Activated CD8-positive, alpha-beta T cell treated with anti-CD3 and anti-CD28 coated beads for 36 hours (primary cell): ENCODE measurements at regions not wholly inside any gene's neighbourhood (a gene's known extent, or its start where the extent isn't known, plus 50 kb on each side); places are given as distances from the start of the nearest gene placed in this dataset.

Experiments
- ATAC-seq: fragments of 200-7000 bp; cut with Tn5 transposase; one replicate; pipeline ENCODE4 v1.10.0; 2021; ENCODE audit warnings: mild to moderate bottlenecking, moderate library complexity
- CTCF ChIA-PET: fragments of 350-600 bp; sonication (Branson Sonifier 250); formaldehyde crosslinking; loops from one replicate; lab custom pipeline; 2021; ENCODE audit warnings: antibody characterized with exemption; lab: Charles Lee
- POLR2A ChIA-PET: fragments of 350-600 bp; sonication (Branson Sonifier 250); formaldehyde crosslinking; loops from one replicate; lab custom pipeline; 2021; ENCODE audit warnings: antibody characterized with exemption; lab: Charles Lee
- DNase-seq: peaks from one replicate; pipeline ENCODE4 v3.0.0-alpha.2; 2020
- H3K27ac Mint-ChIP-seq: one replicate; pipeline ENCODE4 v1.8.0; 2021; ENCODE audit warnings: mild to moderate bottlenecking, mixed read lengths
- H3K27me3 Mint-ChIP-seq: one replicate; pipeline ENCODE4 v1.8.0; 2021; ENCODE audit warnings: mixed read lengths
- H3K36me3 Mint-ChIP-seq: one replicate; pipeline ENCODE4 v1.8.0; 2021; ENCODE audit warnings: low read depth, mixed read lengths
- H3K4me1 Mint-ChIP-seq: one replicate; pipeline ENCODE4 v1.8.0; 2021; ENCODE audit warnings: low read depth, mixed read lengths
- H3K4me3 Mint-ChIP-seq: one replicate; pipeline ENCODE4 v1.8.0; 2021; ENCODE audit warnings: mild to moderate bottlenecking, moderate library complexity, mixed read lengths
- H3K9me3 Mint-ChIP-seq: one replicate; pipeline ENCODE4 v1.8.0; 2021; ENCODE audit warnings: mixed read lengths
- CTCF ChIP-seq: fragments of 200-600 bp; IDR thresholded peaks from one replicate; pipeline ENCODE4 v1.8.0; 2022; ENCODE audit warnings: antibody characterized with exemption, mild to moderate bottlenecking
- intact Hi-C: fragments of 100-400 bp; cut with micrococcal nuclease; formaldehyde crosslinking; loops from one replicate; pipeline ENCODE4 v1.10.0; 2022

- intact Hi-C loops: no loop called here
- POLR2A ChIA-PET: no interaction called here
- no peak overlapping the region for H3K27ac Mint-ChIP-seq
- no peak for DNase-seq
- no peak for TF ChIP-seq CTCF
- no peaks in the 10 kb centered on the region for H3K36me3 Mint-ChIP-seq
- no peaks in the 10 kb centered on the region for H3K9me3 Mint-ChIP-seq
- CTCF ChIA-PET: no interaction called here
- no peak for ATAC-seq
- no peaks in the 10 kb centered on the region for H3K4me1 Mint-ChIP-seq
- H3K4me3 Mint-ChIP-seq: no peak overlapping the region
- H3K27me3 Mint-ChIP-seq: no peaks in the 10 kb centered on the region
Measured at GRCh38 chr22:48557473-48557872, 1270.2 kb downstream of the BRD1 start.

- Mint-ChIP-seq H3K27ac (no peak overlapping the region), H3K36me3 (no peaks in the 10 kb centered on the region), H3K4me1 (no peaks in the 10 kb centered on the region), H3K27me3 (no peaks in the 10 kb centered on the region), H3K4me3 (no peak overlapping the region), H3K9me3 (no peaks in the 10 kb centered on the region)
- no peak for TF ChIP-seq CTCF
- intact Hi-C loops: no loop called here
- ChIA-PET CTCF (no interaction called here), POLR2A (no interaction called here)
- ATAC-seq (no peak), DNase-seq (no peak)
Measured at GRCh38 chr22:48556751-48557150, 1270.9 kb downstream of the BRD1 start.

- no peak for TF ChIP-seq CTCF
- no peak for ATAC-seq
- H3K4me3 Mint-ChIP-seq: no peak overlapping the region
- H3K27me3 Mint-ChIP-seq: no peaks in the 10 kb centered on the region
- intact Hi-C loops: no loop called here
- no peaks in the 10 kb centered on the region for H3K4me1 Mint-ChIP-seq
- no peaks in the 10 kb centered on the region for H3K9me3 Mint-ChIP-seq
- H3K36me3 Mint-ChIP-seq: no peaks in the 10 kb centered on the region
- DNase-seq: no peak
- H3K27ac Mint-ChIP-seq: no peak overlapping the region
- POLR2A ChIA-PET: no interaction called here
- CTCF ChIA-PET: no interaction called here
Measured at GRCh38 chr22:48556222-48556621, 1271.5 kb downstream of the BRD1 start.

- no peaks in the 10 kb centered on the region for H3K4me1 Mint-ChIP-seq
- H3K27ac Mint-ChIP-seq: no peak overlapping the region
- intact Hi-C loops: no loop called here
- H3K4me3 Mint-ChIP-seq: no peak overlapping the region
- no peak for ATAC-seq
- H3K9me3 Mint-ChIP-seq: no peaks in the 10 kb centered on the region
- ChIA-PET POLR2A (no interaction called here), CTCF (no interaction called here)
- TF ChIP-seq CTCF: no peak
- no peaks in the 10 kb centered on the region for H3K27me3 Mint-ChIP-seq
- no peaks in the 10 kb centered on the region for H3K36me3 Mint-ChIP-seq
- DNase-seq: no peak
Measured at GRCh38 chr22:48555606-48556005, 1272.1 kb downstream of the BRD1 start.

- Mint-ChIP-seq H3K9me3 (no peaks in the 10 kb centered on the region), H3K36me3 (no peaks in the 10 kb centered on the region), H3K4me3 (no peak overlapping the region), H3K27me3 (no peaks in the 10 kb centered on the region), H3K4me1 (no peaks in the 10 kb centered on the region), H3K27ac (no peak overlapping the region)
- ATAC-seq (no peak), DNase-seq (no peak)
- no peak for TF ChIP-seq CTCF
- ChIA-PET CTCF (no interaction called here), POLR2A (no interaction called here)
- intact Hi-C loops: no loop called here
Measured at GRCh38 chr22:48554893-48555572, 1272.6 kb downstream of the BRD1 start.
